K562 (cell line): ENCODE measurements at regions not wholly inside any gene's neighbourhood (a gene's known extent, or its start where the extent isn't known, plus 50 kb on each side); places are given as distances from the start of the nearest gene placed in this dataset.
A peak's percentile ranks its signal among the peaks of the same experiment; 100 is the strongest.

Experiments used
- ATAC-seq: fragments of 200-7000 bp; cut with Tn5 transposase; 3 replicates; pipeline ENCODE4 v1.9.1; 2020; ENCODE audit warnings: moderate library complexity
- BruUV-seq: library from RNA; stranded (reverse); fragments of 400-500 nt; replicated peaks from 2 replicates; lab custom pipeline; 2021; lab: Mats Ljungman, UMichigan
- CTCF ChIA-PET: fragments of 300-600 bp; formaldehyde crosslinking; extraction: SDS; loops from one replicate; lab custom pipeline; 2021; ENCODE audit warnings: low intra/inter-chr PET ratio; lab: Yijun Ruan, JAX
- POLR2A ChIA-PET: fragments of 300-600, 350-650 bp; sonication (Branson Sonifier 250); formaldehyde crosslinking; extraction: SDS; loops from one replicate; lab custom pipeline; 2021; ENCODE audit warnings: antibody characterized with exemption, inconsistent platforms; lab: Yijun Ruan, JAX
- DNase-seq, 4 experiments: peaks; one replicate each; pipeline versions ENCODE4 v3.0.0 to v3.0.0-alpha.2; 2011 to 2018; ENCODE audit warnings: low spot score in 3 of 4, mixed read lengths in 3 of 4; ENCODE audit errors: extremely low read depth in 1 of 4
- FAIRE-seq: peaks from 2 replicates; lab custom pipeline; 2011; peaks lifted over from hg19 to GRCh38; lab: Jason Lieb, UNC
- H2AFZ ChIP-seq: 2 replicates; pipeline ENCODE4 v1.6.0; 2011; ENCODE audit warnings: low read depth, low read length, control low read depth, inconsistent platforms
- H3K27ac ChIP-seq: fragments of 200-600 bp; 3 replicates; pipeline ENCODE4 v1.8.0; 2011; ENCODE audit warnings: low read depth, mild to moderate bottlenecking, control low read depth, inconsistent platforms, low read length, moderate library complexity, mixed read lengths; ENCODE audit errors: extremely low read depth
- H3K27me3 ChIP-seq, 2 experiments: fragments of 300-600 bp in 1 of 2; 2 replicates in 1 of 2; 3 replicates in 1 of 2; pipeline versions ENCODE4 v1.6.0 to v1.8.0; 2011; ENCODE audit warnings: inconsistent platforms in 2 of 2, low read length in 2 of 2, mild to moderate bottlenecking in 1 of 2, mixed read lengths in 1 of 2, moderate library complexity in 1 of 2; ENCODE audit not compliant: control insufficient read depth in 2 of 2, insufficient read depth in 2 of 2
- H3K36me3 ChIP-seq: fragments of 300-600 bp; 3 replicates; pipeline ENCODE4 v1.8.0; 2011; ENCODE audit warnings: mild to moderate bottlenecking, low read length, inconsistent platforms; ENCODE audit not compliant: control insufficient read depth, insufficient read depth
- H3K4me1 ChIP-seq, 2 experiments: fragments of 200-600 bp in 1 of 2; replicated peaks in 1 of 2; 2 replicates in 1 of 2; 3 replicates in 1 of 2; pipeline versions ENCODE4 v1.5.1 to v1.8.0; 2011; ENCODE audit warnings: inconsistent platforms in 2 of 2, low read length in 2 of 2, mild to moderate bottlenecking in 1 of 2, mixed read lengths in 1 of 2, moderate library complexity in 1 of 2; ENCODE audit not compliant: control insufficient read depth in 2 of 2, insufficient read depth in 2 of 2
- H3K4me2 ChIP-seq: 2 replicates; pipeline ENCODE4 v1.6.1; 2011; ENCODE audit warnings: low read length, control low read depth, inconsistent platforms, mixed read lengths; ENCODE audit not compliant: insufficient read depth
- H3K4me3 ChIP-seq: fragments of 200-600 bp; sonication (generic), shearing (Covaris generic); 2 replicates; pipeline ENCODE4 v1.5.1; 2016; ENCODE audit warnings: control low read depth, inconsistent platforms
- H3K79me2 ChIP-seq: fragments of 200-600 bp; 3 replicates; pipeline ENCODE4 v1.8.0; 2011; ENCODE audit warnings: low read length, inconsistent platforms; ENCODE audit not compliant: control insufficient read depth, insufficient read depth
- H3K9ac ChIP-seq, 2 experiments: 2 replicates each; pipeline versions ENCODE4 v1.6.0 to v1.6.1; 2011; ENCODE audit warnings: low read depth in 2 of 2, low read length in 2 of 2, control low read depth in 1 of 2, inconsistent platforms in 1 of 2, mild to moderate bottlenecking in 1 of 2, mixed read lengths in 1 of 2; ENCODE audit not compliant: insufficient read depth in 1 of 2
- H3K9me1 ChIP-seq: one replicate; pipeline ENCODE4 v1.6.0; 2011; ENCODE audit warnings: inconsistent platforms, mild to moderate bottlenecking, low read length, moderate library complexity; ENCODE audit not compliant: control insufficient read depth, insufficient read depth
- H3K9me3 ChIP-seq: replicated peaks from 2 replicates; pipeline ENCODE4 v1.5.1; 2011; ENCODE audit warnings: low read depth, low read length, inconsistent platforms; ENCODE audit not compliant: control insufficient read depth, insufficient read depth
- H4K20me1 ChIP-seq: replicated peaks from 2 replicates; pipeline ENCODE4 v1.6.1; 2011; ENCODE audit warnings: low read length, inconsistent platforms, mixed read lengths; ENCODE audit not compliant: control insufficient read depth, insufficient read depth
- KAT7 ChIP-seq: sonication (generic); formaldehyde crosslinking; IDR thresholded peaks from 2 replicates; pipeline ENCODE4 v1.8.0; 2022; ENCODE audit warnings: missing genetic modification reagents, mild to moderate bottlenecking, borderline replicate concordance
- KDM1A ChIP-seq, 2 experiments: fragments of 450-650 bp; IDR thresholded peaks; 2 replicates each; pipeline ENCODE4 v1.6.1; 2016; ENCODE audit warnings: mild to moderate bottlenecking in 2 of 2
- MTA2 ChIP-seq: fragments of 450-650 bp; IDR thresholded peaks from 2 replicates; pipeline ENCODE4 v1.6.1; 2016; ENCODE audit warnings: low read depth
- SP1 ChIP-seq: sonication (generic); formaldehyde crosslinking; IDR thresholded peaks from 2 replicates; pipeline ENCODE4 v1.8.1; 2022; ENCODE audit warnings: mild to moderate bottlenecking, missing genetic modification reagents
- SP2 ChIP-seq: IDR thresholded peaks from 2 replicates; pipeline ENCODE4 v1.6.1; 2011; ENCODE audit warnings: mild to moderate bottlenecking, low read depth, low read length, moderate library complexity; ENCODE audit not compliant: poor library complexity, severe bottlenecking; ENCODE audit errors: extremely low read depth
- TRIM24 ChIP-seq, 2 experiments: fragments of 450-650 bp; IDR thresholded peaks; 2 replicates each; pipeline ENCODE4 v1.6.1; 2016
- TRIM28 ChIP-seq: fragments of 450-650 bp; IDR thresholded peaks from 2 replicates; pipeline ENCODE4 v1.6.1; 2017
- WGBS: fragments of 100-300 bp; shearing (Covaris generic); methylation state at CpG from one replicate; pipeline ENCODE4 v1.1.6; 2016; ENCODE audit warnings: low coverage, mixed read lengths; ENCODE audit not compliant: insufficient coverage; ENCODE audit errors: missing lambda C conversion rate; 5-methylcytosine and 5-hydroxymethylcytosine counted together
- in situ Hi-C: fragments of 300-500 bp; cut with MboI; formaldehyde crosslinking; loops from 4 replicates; pipeline ENCODE4 v1.15.0; 2018; ENCODE audit warnings: inconsistent platforms, mixed read lengths
- intact Hi-C: fragments of 100-400 bp; cut with micrococcal nuclease; formaldehyde crosslinking; loops from 2 replicates; pipeline ENCODE4 v1.14.2; 2022
- TF ChIP-seq, protein P1 (sequence below): sonication (generic); formaldehyde crosslinking; IDR thresholded peaks from 2 replicates; pipeline ENCODE4 v1.8.0; 2022; ENCODE audit warnings: missing genetic modification reagents, mild to moderate bottlenecking, moderate library complexity, borderline replicate concordance
- TF ChIP-seq, protein P2 (sequence below): fragments of 450-650 bp; IDR thresholded peaks from 2 replicates; pipeline ENCODE4 v1.6.1; 2016; ENCODE audit warnings: mild to moderate bottlenecking
- TF ChIP-seq, protein P3 (sequence below): fragments of 450-650 bp; formaldehyde crosslinking; IDR thresholded peaks from 2 replicates; pipeline ENCODE4 v1.4.0; 2020; ENCODE audit warnings: mild to moderate bottlenecking, moderate library complexity

DNA sequence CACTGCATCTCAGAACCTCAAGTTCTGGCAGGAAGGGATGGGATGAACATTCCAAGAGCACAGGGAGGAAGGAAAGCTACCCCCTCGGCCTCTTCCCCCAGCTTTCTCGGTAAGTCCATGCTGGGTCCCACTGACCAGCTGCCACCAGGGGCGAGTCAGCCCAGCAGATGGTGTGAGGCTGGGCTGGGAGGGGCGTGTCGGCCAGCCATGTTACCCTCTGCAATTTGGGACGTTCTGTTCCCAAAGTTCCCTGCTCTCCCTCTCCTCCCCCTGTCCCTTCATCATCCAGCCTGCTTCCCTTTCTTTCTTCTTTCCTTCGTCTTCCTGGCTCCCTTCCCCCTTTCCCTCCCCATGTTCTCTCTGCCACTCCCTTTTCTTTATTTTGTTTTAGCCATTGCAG, 74.3 kb upstream of the TNP1 start:
- H3K27me3 ChIP-seq: no peaks in the 10 kb centered on the region; a peak in 1 of 5 replicates
- H3K36me3 ChIP-seq: no peaks in the 10 kb centered on the region
- WGBS: 80% methylated on average over 1 of the region's 7 CpGs
- H2AFZ ChIP-seq: peak overlapping the region; percentile 51; the same call in 1 of the 2 replicates
- intact Hi-C loops: no loop called here
- POLR2A ChIA-PET: no interaction called here
- in situ Hi-C loops: no loop called here
- DNase-seq: peak in 1 of 4 experiments; percentile 13
- H3K79me2 ChIP-seq: no peaks in the 10 kb centered on the region
- TF ChIP-seq TRIM28: no peak
- TF ChIP-seq, protein P1, sequence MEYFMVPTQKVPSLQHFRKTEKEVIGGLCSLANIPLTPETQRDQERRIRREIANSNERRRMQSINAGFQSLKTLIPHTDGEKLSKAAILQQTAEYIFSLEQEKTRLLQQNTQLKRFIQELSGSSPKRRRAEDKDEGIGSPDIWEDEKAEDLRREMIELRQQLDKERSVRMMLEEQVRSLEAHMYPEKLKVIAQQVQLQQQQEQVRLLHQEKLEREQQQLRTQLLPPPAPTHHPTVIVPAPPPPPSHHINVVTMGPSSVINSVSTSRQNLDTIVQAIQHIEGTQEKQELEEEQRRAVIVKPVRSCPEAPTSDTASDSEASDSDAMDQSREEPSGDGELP (CRISPR knock-in tag): peak; percentile 31; the same call in 1 of the 2 replicates
- TF ChIP-seq, all 486 proteins: peak for 1
- Histone ChIP-seq H3K9me1 (no peaks in the 10 kb centered on the region), H3K4me2 (no peak overlapping the region), H3K9me3 (no peaks in the 10 kb centered on the region), H3K27ac (no peak overlapping the region), H3K4me1 (peaks cover 8 to 27% of the 10 kb centered on the region in 2 experiments), H3K4me3 (no peak overlapping the region), H3K9ac (no peak overlapping the region), H4K20me1 (no peaks in the 10 kb centered on the region)
- BruUV-seq: no TSS peak
- FAIRE-seq (no peak), ATAC-seq (peak; percentile 67)
- CTCF ChIA-PET: no interaction called here

DNA sequence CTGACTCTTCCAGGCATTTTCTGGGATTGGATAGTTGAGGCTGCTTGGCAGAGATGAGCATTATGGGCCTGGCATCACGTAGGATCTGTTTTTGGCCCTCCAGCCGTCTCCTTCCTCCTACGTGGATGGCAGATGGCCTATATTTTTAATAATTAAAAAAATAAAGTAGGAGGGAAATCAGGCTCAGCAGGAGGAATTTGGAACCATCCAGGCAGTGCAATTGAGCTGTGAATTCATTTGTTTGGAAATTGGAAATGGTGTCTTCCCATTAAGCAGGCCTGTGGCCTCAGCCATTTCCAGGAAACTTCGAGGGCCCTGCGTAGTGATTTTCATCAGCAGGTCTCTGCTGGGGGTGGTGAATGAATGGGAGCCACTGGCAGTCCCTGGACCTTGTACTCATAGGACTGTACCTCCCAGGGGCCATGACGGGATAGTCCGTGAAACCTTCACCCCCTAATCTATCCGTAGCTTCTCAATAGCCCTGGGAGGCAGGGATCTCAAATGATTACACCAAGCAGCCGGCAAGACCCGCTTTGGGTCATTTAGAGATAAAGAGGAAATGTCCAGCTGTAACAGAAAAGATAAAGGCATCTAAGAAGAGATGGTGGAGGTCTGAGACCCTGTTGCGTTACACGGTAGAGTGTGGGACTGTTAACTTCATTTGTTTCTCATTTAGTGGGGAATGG, 73.1 kb upstream of the TNP1 start:
- Histone ChIP-seq H3K36me3 (no peaks in the 10 kb centered on the region), H3K4me3 (no peak overlapping the region), H4K20me1 (no peaks in the 10 kb centered on the region), H3K4me2 (peak overlapping the region; percentile 8; the same call in 1 of the 2 replicates), H3K9ac (peak overlapping the region in 1 of 2 experiments; percentile 6; a peak in 1 of 4 replicates), H3K27me3 (no peaks in the 10 kb centered on the region; a peak in 1 of 5 replicates), H3K9me3 (no peaks in the 10 kb centered on the region), H3K9me1 (no peaks in the 10 kb centered on the region), H3K27ac (no peak overlapping the region), H2AFZ (0 out of 2 replicates have a peak overlapping the region, but pooled peaks have one; percentile 32), H3K4me1 (peaks cover 8 to 27% of the 10 kb centered on the region in 2 experiments), H3K79me2 (no peaks in the 10 kb centered on the region)
- intact Hi-C loops (no loop called here), in situ Hi-C loops (no loop called here)
- ChIA-PET POLR2A (no interaction called here), CTCF (no interaction called here)
- ATAC-seq (peak; percentile 68), FAIRE-seq (peak; percentile 60), DNase-seq (peak in 2 of 4 experiments; percentile 36 to 59)
- WGBS: 1% methylated on average over 9 of the region's 12 CpGs
- no TSS peak for BruUV-seq
- TF ChIP-seq, protein P2, sequence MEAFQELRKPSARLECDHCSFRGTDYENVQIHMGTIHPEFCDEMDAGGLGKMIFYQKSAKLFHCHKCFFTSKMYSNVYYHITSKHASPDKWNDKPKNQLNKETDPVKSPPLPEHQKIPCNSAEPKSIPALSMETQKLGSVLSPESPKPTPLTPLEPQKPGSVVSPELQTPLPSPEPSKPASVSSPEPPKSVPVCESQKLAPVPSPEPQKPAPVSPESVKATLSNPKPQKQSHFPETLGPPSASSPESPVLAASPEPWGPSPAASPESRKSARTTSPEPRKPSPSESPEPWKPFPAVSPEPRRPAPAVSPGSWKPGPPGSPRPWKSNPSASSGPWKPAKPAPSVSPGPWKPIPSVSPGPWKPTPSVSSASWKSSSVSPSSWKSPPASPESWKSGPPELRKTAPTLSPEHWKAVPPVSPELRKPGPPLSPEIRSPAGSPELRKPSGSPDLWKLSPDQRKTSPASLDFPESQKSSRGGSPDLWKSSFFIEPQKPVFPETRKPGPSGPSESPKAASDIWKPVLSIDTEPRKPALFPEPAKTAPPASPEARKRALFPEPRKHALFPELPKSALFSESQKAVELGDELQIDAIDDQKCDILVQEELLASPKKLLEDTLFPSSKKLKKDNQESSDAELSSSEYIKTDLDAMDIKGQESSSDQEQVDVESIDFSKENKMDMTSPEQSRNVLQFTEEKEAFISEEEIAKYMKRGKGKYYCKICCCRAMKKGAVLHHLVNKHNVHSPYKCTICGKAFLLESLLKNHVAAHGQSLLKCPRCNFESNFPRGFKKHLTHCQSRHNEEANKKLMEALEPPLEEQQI: no peak
- TF ChIP-seq, protein P3, sequence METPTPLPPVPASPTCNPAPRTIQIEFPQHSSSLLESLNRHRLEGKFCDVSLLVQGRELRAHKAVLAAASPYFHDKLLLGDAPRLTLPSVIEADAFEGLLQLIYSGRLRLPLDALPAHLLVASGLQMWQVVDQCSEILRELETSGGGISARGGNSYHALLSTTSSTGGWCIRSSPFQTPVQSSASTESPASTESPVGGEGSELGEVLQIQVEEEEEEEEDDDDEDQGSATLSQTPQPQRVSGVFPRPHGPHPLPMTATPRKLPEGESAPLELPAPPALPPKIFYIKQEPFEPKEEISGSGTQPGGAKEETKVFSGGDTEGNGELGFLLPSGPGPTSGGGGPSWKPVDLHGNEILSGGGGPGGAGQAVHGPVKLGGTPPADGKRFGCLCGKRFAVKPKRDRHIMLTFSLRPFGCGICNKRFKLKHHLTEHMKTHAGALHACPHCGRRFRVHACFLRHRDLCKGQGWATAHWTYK (CRISPR knock-in tag): no peak
- peak; percentile 48; the same call in 1 of the 2 replicates for TF ChIP-seq MTA2
- TF ChIP-seq TRIM24 (IDR thresholded peaks at IDR 0.05): 0 out of 4 replicates have a peak, but pooled peaks of 1 of the 2 experiments have one; percentile 18
- TF ChIP-seq KAT7 (CRISPR knock-in tag): no peak
- no peak for TF ChIP-seq SP2
- 0 out of 4 replicates have a peak, but pooled peaks of 1 of the 2 experiments have one; percentile 11 for TF ChIP-seq KDM1A (IDR thresholded peaks at IDR 0.05)
- TF ChIP-seq SP1 (CRISPR knock-in tag): no peak
